ENCODE measurements at regions not wholly inside any gene's neighbourhood (a gene's known extent, or its start where the extent isn't known, plus 50 kb on each side); places are given as distances from the start of the nearest gene placed in this dataset.

- no peak for DNase-seq (ENCODE audit: low spot score)
- no peak for TF ChIP-seq CTCF (IDR thresholded peaks at IDR 0.05; ENCODE audit: extremely low read depth, insufficient read depth, missing control alignments)
- in situ Hi-C loops (cut with MboI; ENCODE audit: low pct_unique_long_range_greater_than_20kb, low sequenced_read_pairs, unreplicated experiment) = no loop called here
Observed at GRCh38 chr14:34126586-34126985, 175.7 kb upstream of the EGLN3 start.

GRCh38 chr14:34124585-34124984 lies 173.7 kb upstream of the EGLN3 start:
- DNase-seq (ENCODE audit: low spot score) = no peak
- no peak for TF ChIP-seq CTCF (IDR thresholded peaks at IDR 0.05; ENCODE audit: extremely low read depth, insufficient read depth, missing control alignments)
- in situ Hi-C loops (cut with MboI; ENCODE audit: low pct_unique_long_range_greater_than_20kb, low sequenced_read_pairs, unreplicated experiment) = no loop called here

- no peak for DNase-seq (ENCODE audit: low spot score)
- TF ChIP-seq CTCF (IDR thresholded peaks at IDR 0.05; ENCODE audit: extremely low read depth, insufficient read depth, missing control alignments) = no peak
- in situ Hi-C loops (cut with MboI; ENCODE audit: low pct_unique_long_range_greater_than_20kb, low sequenced_read_pairs, unreplicated experiment) = no loop called here
Observed at GRCh38 chr14:34122650-34123049, 171.8 kb upstream of the EGLN3 start.

- in situ Hi-C loops (cut with MboI; ENCODE audit: low pct_unique_long_range_greater_than_20kb, low sequenced_read_pairs, unreplicated experiment) = no loop called here
- DNase-seq (ENCODE audit: low spot score) = no peak
- no peak for TF ChIP-seq CTCF (IDR thresholded peaks at IDR 0.05; ENCODE audit: extremely low read depth, insufficient read depth, missing control alignments)
Observed at GRCh38 chr14:34122081-34122480, 171.2 kb upstream of the EGLN3 start.

GRCh38 chr14:34120185-34120977 lies 169.5 kb upstream of the EGLN3 start:
- no peak for TF ChIP-seq CTCF (IDR thresholded peaks at IDR 0.05; ENCODE audit: extremely low read depth, insufficient read depth, missing control alignments)
- in situ Hi-C loops (cut with MboI; ENCODE audit: low pct_unique_long_range_greater_than_20kb, low sequenced_read_pairs, unreplicated experiment) = no loop called here
- DNase-seq (ENCODE audit: low spot score) = no peak

GRCh38 chr14:34119107-34119858 lies 168.4 kb upstream of the EGLN3 start:
- in situ Hi-C loops (cut with MboI; ENCODE audit: low pct_unique_long_range_greater_than_20kb, low sequenced_read_pairs, unreplicated experiment) = no loop called here
- no peak for TF ChIP-seq CTCF (IDR thresholded peaks at IDR 0.05; ENCODE audit: extremely low read depth, insufficient read depth, missing control alignments)
- no peak for DNase-seq (ENCODE audit: low spot score)
